Neuronal stem cell (in vitro differentiated cells): ENCODE measurements at regions not wholly inside any gene's neighbourhood (a gene's known extent, or its start where the extent isn't known, plus 50 kb on each side); places are given as distances from the start of the nearest gene placed in this dataset.
A peak's percentile ranks its signal among the peaks of the same experiment; 100 is the strongest.
"Not testable (repeated sequence)": the region's sequence is repeated elsewhere in the genome, so short reads cannot be mapped to it uniquely, and the experiment has no call there.

Source experiments
- DNase-seq: peaks from one replicate; pipeline ENCODE4 v3.0.0-alpha.2; 2013; ENCODE audit warnings: low spot score
- H2AFZ ChIP-seq: one replicate; pipeline ENCODE4 v1.6.1; 2013; ENCODE audit warnings: mild to moderate bottlenecking, low read length, inconsistent platforms
- H2AK5ac ChIP-seq: 2 replicates; pipeline ENCODE4 v1.6.1; 2013; ENCODE audit warnings: low read depth, mild to moderate bottlenecking, inconsistent platforms, low read length, moderate library complexity, mixed read lengths
- H2BK120ac ChIP-seq: 2 replicates; pipeline ENCODE4 v1.6.1; 2013; ENCODE audit warnings: low read depth, mild to moderate bottlenecking, inconsistent platforms, low read length, moderate library complexity, mixed read lengths
- H2BK12ac ChIP-seq: one replicate; pipeline ENCODE4 v1.6.1; 2013; ENCODE audit warnings: low read length, inconsistent platforms
- H2BK15ac ChIP-seq: 2 replicates; pipeline ENCODE4 v1.6.1; 2013; ENCODE audit warnings: mild to moderate bottlenecking, low read length, inconsistent platforms, mixed read lengths
- H2BK5ac ChIP-seq: one replicate; pipeline ENCODE4 v1.6.1; 2013; ENCODE audit warnings: inconsistent platforms, mild to moderate bottlenecking, low read length, moderate library complexity
- H3K14ac ChIP-seq: one replicate; pipeline ENCODE4 v1.6.1; 2013; ENCODE audit warnings: low read length, inconsistent platforms
- H3K18ac ChIP-seq: 2 replicates; pipeline ENCODE4 v1.6.1; 2013; ENCODE audit warnings: low read length, inconsistent platforms
- H3K23ac ChIP-seq: 2 replicates; pipeline ENCODE4 v1.6.1; 2013; ENCODE audit warnings: low read depth, mild to moderate bottlenecking, mixed read lengths, low read length, inconsistent platforms; ENCODE audit not compliant: poor library complexity
- H3K27ac ChIP-seq: replicated peaks from 3 replicates; pipeline ENCODE4 v1.5.1; 2013; ENCODE audit warnings: low read length, inconsistent platforms
- H3K27me3 ChIP-seq, 3 experiments: 2 replicates each; pipeline ENCODE4 v1.6.1; 2013; ENCODE audit warnings: low read length in 3 of 3, mild to moderate bottlenecking in 2 of 3, inconsistent platforms in 1 of 3, low read depth in 1 of 3, mixed read lengths in 1 of 3, moderate library complexity in 1 of 3; ENCODE audit not compliant: control insufficient read depth in 3 of 3, insufficient read depth in 3 of 3
- H3K36me3 ChIP-seq, 2 donors: replicated peaks in 1 of 2; 2 replicates each; pipeline ENCODE4 v1.6.1; 2013; ENCODE audit warnings: low read length in 2 of 2; ENCODE audit not compliant: control insufficient read depth in 2 of 2, insufficient read depth in 2 of 2
- H3K4ac ChIP-seq: 2 replicates; pipeline ENCODE4 v1.6.1; 2013; ENCODE audit warnings: inconsistent platforms, mild to moderate bottlenecking, low read length, moderate library complexity
- H3K4me1 ChIP-seq, 2 donors: 1 replicate in 1 of 2; 2 replicates in 1 of 2; pipeline ENCODE4 v1.6.1; 2013; ENCODE audit warnings: low read length in 2 of 2, low read depth in 1 of 2; ENCODE audit not compliant: control insufficient read depth in 2 of 2, insufficient read depth in 1 of 2
- H3K4me2 ChIP-seq: one replicate; pipeline ENCODE4 v1.6.1; 2013; ENCODE audit warnings: mild to moderate bottlenecking, low read length, inconsistent platforms; ENCODE audit not compliant: insufficient read depth, poor library complexity, severe bottlenecking
- H3K4me3 ChIP-seq, 2 donors: 2 replicates each; pipeline ENCODE4 v1.5.1; 2013; ENCODE audit warnings: low read length in 2 of 2, mild to moderate bottlenecking in 2 of 2, inconsistent platforms in 1 of 2, moderate library complexity in 1 of 2
- H3K79me1 ChIP-seq: one replicate; pipeline ENCODE4 v1.6.1; 2013; ENCODE audit warnings: low read depth, mild to moderate bottlenecking, inconsistent platforms, low read length, moderate library complexity
- H3K9ac ChIP-seq: one replicate; pipeline ENCODE4 v1.6.1; 2013; ENCODE audit warnings: mild to moderate bottlenecking, low read depth, low read length, inconsistent platforms; ENCODE audit not compliant: poor library complexity
- H3K9me3 ChIP-seq, 2 donors: replicated peaks in 1 of 2; 2 replicates each; pipeline versions ENCODE3 to v1.6.1; 2013; ENCODE audit warnings: low read length in 2 of 2, mild to moderate bottlenecking in 2 of 2, inconsistent platforms in 1 of 2, low read depth in 1 of 2, mixed read lengths in 1 of 2, moderate library complexity in 1 of 2; ENCODE audit not compliant: control insufficient read depth in 2 of 2, insufficient read depth in 1 of 2
- H4K8ac ChIP-seq: one replicate; pipeline ENCODE4 v1.6.1; 2013; ENCODE audit warnings: low read depth, mild to moderate bottlenecking, inconsistent platforms, low read length, moderate library complexity
- H4K91ac ChIP-seq: one replicate; pipeline ENCODE4 v1.6.1; 2013; ENCODE audit warnings: low read length, low read depth, mild to moderate bottlenecking, inconsistent platforms; ENCODE audit not compliant: poor library complexity
- WGBS, 2 donors: extraction: QIAGEN DNeasy Blood & Tissue Kit; methylation state at CpG; one replicate each; pipeline ENCODE4 v1.1.7; 2013; ENCODE audit warnings: missing lambda C conversion rate in 2 of 2, mixed read lengths in 1 of 2; ENCODE audit not compliant: insufficient read length in 2 of 2, insufficient replicate concordance in 1 of 2; ENCODE audit errors: extremely low coverage in 2 of 2; 5-methylcytosine and 5-hydroxymethylcytosine counted together

GRCh38 chr3:26932752-26933151, 310.2 kb downstream of the LRRC3B start:
- Histone ChIP-seq H3K18ac (no peak overlapping the region), H3K4me3 (no peak overlapping the region), H3K4me2 (no peak overlapping the region), H2BK120ac (no peak overlapping the region), H2BK5ac (no peak overlapping the region), H3K4ac (no peak overlapping the region), H3K27ac (no peak overlapping the region), H2BK12ac (no peak overlapping the region), H3K9ac (no peak overlapping the region), H3K36me3 (no peaks in the 10 kb centered on the region), H3K9me3 (no peaks in the 10 kb centered on the region), H3K14ac (no peak overlapping the region), H2AK5ac (no peak overlapping the region), H3K79me1 (no peaks in the 10 kb centered on the region), H3K27me3 (no peaks in the 10 kb centered on the region), H2BK15ac (no peak overlapping the region), H4K8ac (no peak overlapping the region), H2AFZ (no peak overlapping the region), H3K23ac (no peak overlapping the region), H3K4me1 (no peaks in the 10 kb centered on the region), H4K91ac (no peak overlapping the region)
- no peak for DNase-seq
- WGBS, 2 donors = no CpG with 5 or more reads among the region's 3 CpGs

GRCh38 chr3:26945480-26945879, 322.9 kb downstream of the LRRC3B start:
- not testable (repeated sequence) for H4K8ac ChIP-seq
- WGBS, 2 donors = no CpG with 5 or more reads among the region's 4 CpGs

GRCh38 chr3:26960382-26960781, 337.8 kb downstream of the LRRC3B start:
- Histone ChIP-seq H3K36me3 (no peaks in the 10 kb centered on the region), H2BK120ac (no peak overlapping the region), H3K4ac (no peak overlapping the region), H3K4me1 (no peaks in the 10 kb centered on the region), H3K9ac (no peak overlapping the region), H4K8ac (no peak overlapping the region), H2AK5ac (no peak overlapping the region), H3K9me3 (no peaks in the 10 kb centered on the region), H2BK5ac (no peak overlapping the region), H3K79me1 (peaks cover 2% of the 10 kb centered on the region), H2BK15ac (no peak overlapping the region), H3K27ac (no peak overlapping the region), H2AFZ (no peak overlapping the region), H3K4me3 (no peak overlapping the region), H3K4me2 (no peak overlapping the region), H3K18ac (no peak overlapping the region), H3K14ac (no peak overlapping the region), H3K23ac (no peak overlapping the region), H3K27me3 (no peaks in the 10 kb centered on the region), H4K91ac (no peak overlapping the region), H2BK12ac (peak overlapping the region; percentile 84)
- no CpG with 5 or more reads among the region's 1 CpG for WGBS, 2 donors
- no peak for DNase-seq

More at GRCh38 chr3:26945480-26945879, 322.9 kb downstream of the LRRC3B start:
- not testable (repeated sequence) for H3K4me1 ChIP-seq, H3K27me3 ChIP-seq, H3K23ac ChIP-seq, H3K36me3 ChIP-seq, H3K79me1 ChIP-seq, H2BK12ac ChIP-seq, H3K9me3 ChIP-seq, H3K4me2 ChIP-seq, H3K14ac ChIP-seq, H3K27ac ChIP-seq, H3K4ac ChIP-seq, H3K18ac ChIP-seq, H3K9ac ChIP-seq, H2AFZ ChIP-seq, H3K4me3 ChIP-seq, H2BK15ac ChIP-seq, H2AK5ac ChIP-seq, DNase-seq, H2BK120ac ChIP-seq, H4K91ac ChIP-seq, H2BK5ac ChIP-seq

- Histone ChIP-seq H3K9ac (no peak overlapping the region), H3K36me3 (no peaks in the 10 kb centered on the region), H2AK5ac (no peak overlapping the region), H3K23ac (no peak overlapping the region), H2BK15ac (no peak overlapping the region), H3K4me2 (no peak overlapping the region), H3K79me1 (peaks cover 2% of the 10 kb centered on the region), H3K4me1 (no peaks in the 10 kb centered on the region), H3K27me3 (no peaks in the 10 kb centered on the region), H2BK5ac (no peak overlapping the region), H3K18ac (no peak overlapping the region), H3K4ac (no peak overlapping the region), H2BK120ac (no peak overlapping the region), H3K9me3 (no peaks in the 10 kb centered on the region), H2AFZ (peak overlapping the region; percentile 78), H4K8ac (no peak overlapping the region), H2BK12ac (no peak overlapping the region), H4K91ac (no peak overlapping the region), H3K4me3 (no peak overlapping the region), H3K14ac (no peak overlapping the region), H3K27ac (no peak overlapping the region)
- no CpG with 5 or more reads among the region's 6 CpGs for WGBS, 2 donors
- DNase-seq = no peak
Measured at GRCh38 chr3:26962492-26963360, 340.2 kb downstream of the LRRC3B start.
